Islet precursor cell (in vitro differentiated cells): ENCODE measurements at regions not wholly inside any gene's neighbourhood (a gene's known extent, or its start where the extent isn't known, plus 50 kb on each side); places are given as distances from the start of the nearest gene placed in this dataset.
"Not testable (repeated sequence)": the region's sequence is repeated elsewhere in the genome, so short reads cannot be mapped to it uniquely, and the experiment has no call there.

Source experiments
- DNase-seq: peaks from one replicate; pipeline ENCODE4 v3.0.0-alpha.2; 2018

- peak; percentile 51 for DNase-seq
Observed at GRCh38 chr2:105567996-105568494, 169.2 kb upstream of the FHL2 start.

- peak; percentile 48 for DNase-seq
Observed at GRCh38 chr2:105563000-105563719, 164.3 kb upstream of the FHL2 start.

GRCh38 chr2:105561401-105561800, 162.6 kb upstream of the FHL2 start:
- no peak for DNase-seq

GRCh38 chr2:105560157-105560556, 161.3 kb upstream of the FHL2 start:
- DNase-seq, result no peak

- peak; percentile 40 for DNase-seq
Observed at GRCh38 chr2:105557021-105557920, 158.4 kb upstream of the FHL2 start.

DNA sequence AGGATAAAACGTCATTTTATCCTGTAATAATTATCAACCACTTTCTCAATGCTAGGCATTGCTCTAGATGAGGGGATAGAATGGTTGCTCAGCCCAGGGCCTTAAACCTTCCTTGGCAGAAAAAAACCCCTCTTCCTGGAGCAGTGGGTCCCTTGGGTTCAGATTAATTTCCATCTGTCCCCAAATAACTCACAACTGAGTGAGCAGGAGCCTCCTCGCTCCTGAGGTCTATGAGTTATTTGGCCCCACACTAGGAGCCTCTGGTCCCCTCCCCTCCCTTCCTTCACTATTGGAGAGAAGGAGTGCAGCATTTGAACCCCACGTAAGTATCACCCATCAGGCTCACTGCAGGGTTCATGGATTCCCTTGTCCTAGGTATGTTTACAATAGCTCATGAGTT, 157.5 kb upstream of the FHL2 start:
- DNase-seq, result peak; percentile 7

- no peak for DNase-seq
Observed at GRCh38 chr2:105554235-105554634, 155.4 kb upstream of the FHL2 start.

GRCh38 chr2:105553538-105554196, 154.8 kb upstream of the FHL2 start:
- peak; percentile 19 for DNase-seq

DNA sequence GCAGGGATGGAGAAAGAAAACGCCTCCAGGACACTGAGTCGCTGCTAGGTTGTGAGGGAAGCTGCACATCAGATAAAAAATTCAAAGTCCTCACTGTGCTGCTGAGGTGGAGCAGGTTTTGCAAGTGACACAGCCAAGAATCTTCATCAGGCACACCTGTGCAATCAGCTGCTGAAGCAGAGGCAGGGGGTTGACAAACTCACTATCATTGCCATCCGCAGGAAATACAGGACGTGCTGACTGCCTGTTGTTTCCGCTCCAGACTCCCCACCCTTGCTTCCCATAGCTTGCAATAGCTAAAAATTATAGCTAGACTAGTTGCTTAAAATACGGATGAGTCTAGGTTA, 147.8 kb upstream of the FHL2 start:
- peak; percentile 64 for DNase-seq

- peak; percentile 79 for DNase-seq
Observed at GRCh38 chr2:105545730-105546627, 147.1 kb upstream of the FHL2 start.

- peak; percentile 25 for DNase-seq
Observed at GRCh38 chr2:105544591-105545377, 145.9 kb upstream of the FHL2 start.

GRCh38 chr2:105541189-105542050, 142.6 kb upstream of the FHL2 start:
- DNase-seq, result no peak

DNA sequence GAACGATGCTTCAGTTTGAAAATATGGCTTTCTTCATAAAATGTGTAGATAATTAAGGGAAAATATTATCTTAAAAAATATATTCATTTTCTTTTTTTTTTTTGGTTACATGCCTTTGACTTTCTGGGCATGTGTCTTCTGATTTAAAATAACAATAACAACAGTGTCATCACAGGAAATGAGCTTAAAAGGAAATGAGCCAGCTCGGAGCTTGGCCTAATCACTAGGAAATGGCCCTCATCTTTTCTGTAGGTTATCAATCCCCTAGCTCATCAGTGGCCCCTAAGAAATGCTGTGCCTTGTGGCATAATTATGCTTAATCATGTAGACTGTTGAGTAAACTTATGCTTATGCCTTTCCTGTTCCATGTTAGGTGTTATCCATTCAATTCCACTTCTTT, 141.8 kb upstream of the FHL2 start:
- DNase-seq, result no peak

GRCh38 chr2:105539331-105539730, 140.5 kb upstream of the FHL2 start:
- no peak for DNase-seq

GRCh38 chr2:105538840-105539239, 140.0 kb upstream of the FHL2 start:
- DNase-seq, result no peak

DNA sequence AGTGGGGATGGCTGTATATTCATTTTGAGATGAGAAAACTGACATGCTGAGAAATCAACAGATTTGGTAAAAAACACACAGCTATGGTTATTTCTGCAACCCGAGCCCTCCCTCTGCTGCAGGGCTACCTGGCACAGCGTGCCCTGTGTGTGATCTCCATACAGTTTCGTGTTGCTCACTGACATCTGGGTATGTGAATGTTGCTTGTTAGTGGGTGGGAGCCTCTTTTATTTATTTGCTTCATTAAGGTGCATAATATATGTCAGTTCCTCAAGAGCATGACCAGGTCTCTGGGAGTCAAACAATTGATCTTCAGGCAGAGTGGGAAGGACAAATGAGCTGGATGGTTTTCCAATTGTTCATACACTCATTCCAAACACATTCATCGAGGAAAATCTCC, 139.1 kb upstream of the FHL2 start:
- no peak for DNase-seq

- DNase-seq, result no peak
Observed at GRCh38 chr2:105537466-105537865, 138.6 kb upstream of the FHL2 start.

DNA sequence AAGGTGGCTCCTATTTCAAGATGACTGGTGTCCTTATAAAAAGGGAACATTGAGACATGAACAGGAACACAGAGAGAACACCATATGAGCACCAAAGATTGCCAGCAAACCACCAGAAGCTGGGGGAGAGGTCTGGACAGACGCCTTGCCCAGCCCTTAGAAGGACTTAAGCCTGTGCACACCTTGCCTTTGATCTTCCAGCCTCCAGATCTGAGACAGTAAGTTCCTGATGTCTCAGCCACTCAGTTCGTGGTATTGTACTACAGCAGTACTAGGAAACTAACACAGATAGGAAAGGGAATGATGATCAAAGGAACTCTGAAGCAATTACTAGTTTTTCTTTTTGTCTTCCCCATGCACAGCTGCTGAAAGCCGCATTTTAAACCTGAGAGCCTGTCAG, 137.3 kb upstream of the FHL2 start:
- no peak for DNase-seq

- DNase-seq, result not testable (repeated sequence)
Observed at GRCh38 chr2:105529258-105529657, 130.4 kb upstream of the FHL2 start.
